AML-193 (cell line): ENCODE measurements at regions not wholly inside any gene's neighbourhood (a gene's known extent, or its start where the extent isn't known, plus 50 kb on each side); places are given as distances from the start of the nearest gene placed in this dataset.
"Not testable (repeated sequence)": the region's sequence is repeated elsewhere in the genome, so short reads cannot be mapped to it uniquely, and the experiment has no call there.

Source experiments
- DNase-seq, 2 experiments: peaks; one replicate each; lab custom pipeline; 2025; lab: John Stamatoyannopoulos, UW

DNA sequence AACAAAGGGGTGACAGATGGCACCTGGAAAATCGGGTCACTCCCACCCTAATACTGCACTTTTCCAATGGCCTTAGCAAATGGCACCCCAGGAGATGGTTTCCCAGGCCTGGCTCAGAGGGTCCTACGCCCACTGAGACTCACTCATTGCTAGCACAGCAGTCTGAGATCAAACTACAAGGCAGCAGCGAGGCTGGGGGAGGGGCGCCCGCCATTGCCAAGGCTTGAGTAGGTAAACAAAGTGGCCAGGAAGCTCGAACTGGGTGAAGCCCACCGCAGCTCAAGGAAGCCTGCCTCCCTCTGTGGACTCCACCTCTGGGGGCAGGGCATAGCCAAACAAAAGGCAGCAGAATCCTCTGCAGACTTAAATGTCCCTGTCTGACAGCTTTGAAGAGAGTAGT is 467.2 kb downstream of the EPHA7 start:
- not testable (repeated sequence) for DNase-seq

DNA sequence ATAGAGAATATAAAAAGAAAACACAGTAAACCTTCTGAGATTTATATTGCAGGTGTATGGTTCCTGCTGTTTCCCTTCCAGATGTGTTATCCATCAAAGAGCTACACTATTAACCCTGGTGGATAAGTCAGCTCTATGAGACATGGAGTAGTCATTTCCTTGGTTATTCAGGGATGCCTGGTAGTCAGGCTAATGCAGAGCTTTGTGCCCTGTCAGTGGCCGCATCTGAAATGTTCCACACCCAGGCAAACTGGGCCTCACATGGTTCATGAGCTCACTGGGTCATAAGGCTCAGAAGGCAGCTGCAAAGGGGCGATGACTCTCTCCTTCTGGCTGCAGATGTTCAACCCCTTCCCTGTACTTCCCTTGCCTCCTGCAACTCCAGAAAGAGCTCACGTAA is 473.6 kb downstream of the EPHA7 start:
- DNase-seq: no peak

DNA sequence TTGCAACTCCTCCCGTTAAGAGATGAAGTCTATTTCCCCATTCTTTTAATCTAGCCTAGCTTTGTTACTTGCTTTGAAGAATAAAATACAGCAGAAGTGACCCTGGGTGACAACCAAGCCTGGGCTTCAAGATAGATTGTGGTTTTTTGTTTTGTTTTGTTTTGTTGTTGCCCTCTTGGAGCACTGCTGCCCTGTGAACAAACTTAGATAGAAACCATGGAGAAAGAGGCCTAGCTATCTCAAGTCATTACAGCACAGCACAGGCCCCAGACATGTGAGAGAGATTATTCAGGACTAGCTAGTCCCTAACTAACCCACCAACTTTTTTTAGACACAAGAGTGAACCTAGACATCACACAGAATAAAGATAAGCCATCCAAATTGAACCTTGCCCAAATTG is 475.2 kb downstream of the EPHA7 start:
- no peak for DNase-seq

DNA sequence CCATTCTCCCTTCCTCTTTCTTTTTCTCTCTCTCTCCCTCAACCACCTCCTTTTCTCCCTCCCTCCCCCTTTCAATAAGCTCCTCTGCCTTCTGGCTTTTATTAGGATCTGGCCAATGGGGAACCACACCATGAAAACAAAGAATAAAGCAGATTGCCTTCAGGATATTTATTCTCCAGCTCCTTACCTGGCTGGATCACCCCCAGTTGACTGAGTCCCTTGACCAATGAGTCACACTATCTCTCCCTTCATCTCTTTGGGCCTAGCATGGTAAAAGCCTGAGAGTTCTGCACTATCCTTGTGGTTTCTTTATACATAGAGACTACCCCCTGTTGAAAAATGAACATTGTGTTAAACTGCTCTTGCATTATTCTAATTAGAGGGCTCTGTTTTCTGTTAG is 476.8 kb downstream of the EPHA7 start:
- DNase-seq: no peak

- DNase-seq: no peak
Observed at GRCh38 chr6:92934625-92935024, 484.7 kb downstream of the EPHA7 start.

DNA sequence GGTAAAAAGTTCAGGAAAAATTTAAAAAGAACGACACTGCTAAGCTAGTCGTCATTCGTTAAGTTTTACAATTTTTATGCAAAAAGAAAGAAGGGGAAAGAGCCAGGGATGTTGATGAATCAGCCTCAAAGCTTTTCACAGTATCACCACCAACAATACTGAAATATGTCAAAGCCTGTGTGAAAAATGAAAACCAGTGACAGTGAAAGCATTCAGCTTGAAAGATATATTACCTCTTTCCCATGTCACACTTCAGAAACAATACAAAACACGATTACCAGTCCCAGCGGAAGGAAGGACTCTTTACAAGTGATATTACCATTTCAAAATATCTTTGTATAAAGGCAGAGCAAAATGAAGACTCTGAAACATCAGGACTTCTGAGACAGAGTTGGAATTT is 489.2 kb downstream of the EPHA7 start:
- DNase-seq: no peak

GRCh38 chr6:92922216-92922806 is 497.0 kb downstream of the EPHA7 start:
- no peak for DNase-seq

DNA sequence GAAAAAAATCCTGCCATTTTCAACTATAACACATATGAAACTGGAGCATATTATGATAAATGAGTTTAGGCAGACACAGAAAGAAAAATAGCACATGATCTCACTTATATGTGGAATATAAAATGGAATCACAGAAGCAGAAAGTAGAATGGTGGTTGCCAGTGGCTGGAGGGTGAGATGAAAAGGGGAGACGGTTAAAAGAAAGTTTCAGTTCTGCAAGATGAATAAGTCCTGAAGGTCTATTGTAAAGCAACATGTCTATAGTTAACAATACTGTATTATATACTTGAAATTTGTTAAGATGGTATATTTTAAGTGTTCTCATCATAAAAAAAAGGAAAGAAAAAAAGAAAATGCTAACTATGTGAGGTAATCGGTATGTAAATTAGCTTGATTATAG is 503.9 kb downstream of the EPHA7 start:
- DNase-seq: no peak

- DNase-seq: no peak
Observed at GRCh38 chr6:92911301-92911700, 508.1 kb downstream of the EPHA7 start.

GRCh38 chr6:92910646-92911045 is 508.7 kb downstream of the EPHA7 start:
- no peak for DNase-seq

- DNase-seq: no peak
Observed at GRCh38 chr6:92906385-92906784, 513.0 kb downstream of the EPHA7 start.

DNA sequence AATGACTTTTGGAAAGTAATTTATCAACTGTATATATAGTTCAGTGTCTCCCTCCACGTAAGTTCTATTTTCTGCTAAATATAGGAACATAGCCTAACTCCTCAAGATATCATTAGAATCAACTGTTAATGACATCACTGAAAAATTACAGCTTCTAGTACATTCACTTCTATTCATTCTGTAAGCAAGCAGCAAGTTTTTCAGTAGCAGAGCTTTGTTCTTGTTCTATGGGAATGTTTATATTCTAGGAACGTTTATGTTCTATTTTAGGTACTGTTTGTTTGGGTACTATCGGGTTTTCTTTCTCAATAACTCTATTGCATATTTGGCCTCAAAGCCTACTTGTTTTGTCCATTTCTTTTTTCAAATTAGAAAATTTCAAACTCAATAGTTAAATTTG is 525.6 kb downstream of the EPHA7 start:
- DNase-seq: no peak

GRCh38 chr6:92892626-92893170 is 526.7 kb downstream of the EPHA7 start:
- no peak for DNase-seq

DNA sequence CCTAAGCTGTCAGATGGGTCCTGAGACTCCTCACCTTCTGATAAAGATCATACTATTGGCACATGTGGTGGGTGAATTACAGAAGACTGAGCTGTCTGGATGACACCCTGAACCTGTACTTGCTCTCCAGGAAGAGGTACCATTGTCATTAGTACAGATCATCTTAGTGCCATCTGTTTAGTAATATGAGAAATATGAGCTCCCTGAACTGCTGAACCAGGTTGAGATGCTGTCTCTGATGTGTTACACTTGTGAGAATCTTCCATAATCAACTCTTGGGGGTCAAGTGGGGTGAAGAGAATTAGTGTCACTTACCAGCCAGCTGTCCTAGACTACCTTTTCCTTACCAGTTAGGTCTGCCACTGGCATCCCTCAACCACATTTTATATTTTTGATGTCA is 531.0 kb downstream of the EPHA7 start:
- no peak for DNase-seq

DNA sequence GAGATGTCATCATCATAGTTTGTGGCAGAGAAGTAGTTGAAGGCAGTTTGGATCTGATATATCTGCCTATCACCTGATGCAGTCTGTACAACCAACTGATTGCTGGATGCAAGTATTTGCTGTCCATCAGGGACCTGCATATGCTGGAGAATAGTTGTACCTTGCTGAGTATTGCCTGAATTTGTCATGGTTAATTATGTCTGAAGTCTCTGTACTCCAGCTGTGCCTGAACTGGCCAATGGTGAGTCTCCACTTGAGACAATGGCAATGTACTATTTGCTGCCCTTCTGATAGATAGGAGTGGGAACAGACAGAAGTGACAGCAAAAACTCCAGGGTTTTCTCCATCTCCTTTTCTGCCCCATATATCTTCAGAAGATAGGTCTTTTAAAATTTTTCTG is 531.5 kb downstream of the EPHA7 start:
- DNase-seq: no peak

GRCh38 chr6:92879526-92879925 is 539.8 kb downstream of the EPHA7 start:
- DNase-seq: no peak

- DNase-seq: no peak
Observed at GRCh38 chr6:92864966-92865555, 554.3 kb downstream of the EPHA7 start.

DNA sequence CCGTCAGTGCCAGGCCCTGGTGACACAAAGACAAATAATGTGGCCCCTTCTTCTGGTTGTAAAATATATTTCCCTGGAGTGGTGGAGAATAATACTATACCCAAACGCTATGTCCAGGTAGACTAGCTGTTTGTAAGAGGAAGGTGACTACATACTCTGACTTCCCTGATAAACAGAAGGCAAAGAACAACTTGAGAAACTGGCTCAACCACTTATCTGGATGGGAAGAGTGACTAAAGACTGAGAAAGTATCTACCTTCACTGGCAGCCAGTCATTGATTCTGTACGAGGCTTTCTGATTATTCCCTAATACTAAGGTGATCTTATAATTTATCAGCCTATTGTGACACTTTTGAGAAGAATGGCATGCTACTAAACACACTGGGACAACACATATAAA is 569.7 kb downstream of the EPHA7 start:
- DNase-seq: no peak

DNA sequence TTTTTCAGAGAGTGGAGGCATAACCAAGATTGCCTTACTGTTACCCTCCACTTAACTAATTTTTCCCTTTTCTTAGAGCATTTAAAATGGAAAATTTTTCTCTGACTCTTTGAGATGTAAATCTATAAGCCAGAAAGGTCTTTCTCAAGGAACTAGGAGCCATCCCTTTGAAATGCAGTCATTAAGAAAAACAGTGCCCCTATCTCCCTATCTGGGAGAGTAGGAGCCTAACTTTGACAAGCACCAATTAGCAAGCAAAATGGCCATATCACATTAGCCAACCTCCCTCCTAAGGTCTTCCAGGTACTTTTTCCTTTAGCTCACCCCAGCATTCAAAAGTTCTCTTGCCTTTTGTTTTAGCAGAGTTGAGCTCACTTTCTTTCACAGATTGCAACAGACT is 570.5 kb downstream of the EPHA7 start:
- DNase-seq: no peak

GRCh38 chr6:92848459-92848858 is 570.9 kb downstream of the EPHA7 start:
- DNase-seq: no peak

- no peak for DNase-seq
Observed at GRCh38 chr6:92847988-92848387, 571.4 kb downstream of the EPHA7 start.

- DNase-seq: no peak
Observed at GRCh38 chr6:92840246-92840930, 579.0 kb downstream of the EPHA7 start.

GRCh38 chr6:92828788-92829187 is 590.6 kb downstream of the EPHA7 start:
- no peak for DNase-seq

GRCh38 chr6:92827104-92827503 is 592.3 kb downstream of the EPHA7 start:
- DNase-seq: no peak
